Right lobe of liver (tissue), 6 donors: ENCODE measurements at regions not wholly inside any gene's neighbourhood (a gene's known extent, or its start where the extent isn't known, plus 50 kb on each side); places are given as distances from the start of the nearest gene placed in this dataset.

Experiments
- ATAC-seq, 4 donors: fragments of 200-7000 bp; cut with Tn5 transposase; one replicate each; pipeline ENCODE4 v1.9.1; 2020; ENCODE audit warnings: mild to moderate bottlenecking in 4 of 4, moderate library complexity in 4 of 4
- DNase-seq, 3 donors: peaks; one replicate each; pipeline ENCODE4 v3.0.0-alpha.2; 2020
- H3K27ac ChIP-seq, 3 donors: fragments of 200-600 bp; one replicate each; pipeline ENCODE4 v1.8.0; 2022
- H3K27me3 ChIP-seq, 2 donors: fragments of 200-600 bp; one replicate each; pipeline ENCODE4 v1.8.0; 2022
- H3K36me3 ChIP-seq, 4 donors: fragments of 200-600 bp; sonication (generic) in 1 of 4; one replicate each; pipeline versions ENCODE4 v1.5.1 to v1.8.0; 2017 to 2022; ENCODE audit warnings: control low read depth in 1 of 4
- H3K4me1 ChIP-seq, 4 donors: fragments of 200-600 bp; sonication (generic) in 1 of 4; one replicate each; pipeline versions ENCODE4 v1.5.1 to v1.8.0; 2017 to 2022; ENCODE audit warnings: control low read depth in 1 of 4
- H3K4me3 ChIP-seq, 3 donors: fragments of 200-600 bp; one replicate each; pipeline ENCODE4 v1.8.0; 2022
- H3K9me3 ChIP-seq, 4 donors: fragments of 200-600 bp; sonication (generic) in 1 of 4; one replicate each; pipeline versions ENCODE4 v1.5.1 to v1.8.0; 2017 to 2022; ENCODE audit warnings: control low read depth in 1 of 4
- POLR2A ChIP-seq: fragments of 450-650 bp; IDR thresholded peaks from one replicate; pipeline ENCODE4 v1.6.1; 2017; ENCODE audit warnings: antibody characterized with exemption, mild to moderate bottlenecking
- WGBS: methylation state at CpG from one replicate; pipeline ENCODE4 v1.1.6; 2018; ENCODE audit warnings: low coverage, low lambda C conversion rate; ENCODE audit not compliant: insufficient coverage; ENCODE audit errors: missing lambda C conversion rate; 5-methylcytosine and 5-hydroxymethylcytosine counted together
- intact Hi-C, 2 donors: fragments of 100-400 bp; cut with DNase I; formaldehyde crosslinking; loops; one replicate each; pipeline versions ENCODE4 v1.11.2 to v1.14.1; 2022
- TF ChIP-seq, protein P1 (sequence below), 4 donors: fragments of 200-600 bp in 3 of 4; fragments of 450-650 bp in 1 of 4; IDR thresholded peaks; one replicate each; pipeline versions ENCODE4 v1.5.1 to v1.8.0; 2016 to 2022; ENCODE audit warnings: antibody characterized with exemption in 4 of 4, mild to moderate bottlenecking in 2 of 4
- donor health status: DM: no; HTN: yes; CAD: no.
- donor health status: DM: no; HTN: no; CAD: no.
- donor health status: DM: no; HTN: no; CAD: no.
- donor health status: DM: no; HTN: yes; CAD: no.
- donor health status: DM: no; HTN: yes; CAD: no.

DNA sequence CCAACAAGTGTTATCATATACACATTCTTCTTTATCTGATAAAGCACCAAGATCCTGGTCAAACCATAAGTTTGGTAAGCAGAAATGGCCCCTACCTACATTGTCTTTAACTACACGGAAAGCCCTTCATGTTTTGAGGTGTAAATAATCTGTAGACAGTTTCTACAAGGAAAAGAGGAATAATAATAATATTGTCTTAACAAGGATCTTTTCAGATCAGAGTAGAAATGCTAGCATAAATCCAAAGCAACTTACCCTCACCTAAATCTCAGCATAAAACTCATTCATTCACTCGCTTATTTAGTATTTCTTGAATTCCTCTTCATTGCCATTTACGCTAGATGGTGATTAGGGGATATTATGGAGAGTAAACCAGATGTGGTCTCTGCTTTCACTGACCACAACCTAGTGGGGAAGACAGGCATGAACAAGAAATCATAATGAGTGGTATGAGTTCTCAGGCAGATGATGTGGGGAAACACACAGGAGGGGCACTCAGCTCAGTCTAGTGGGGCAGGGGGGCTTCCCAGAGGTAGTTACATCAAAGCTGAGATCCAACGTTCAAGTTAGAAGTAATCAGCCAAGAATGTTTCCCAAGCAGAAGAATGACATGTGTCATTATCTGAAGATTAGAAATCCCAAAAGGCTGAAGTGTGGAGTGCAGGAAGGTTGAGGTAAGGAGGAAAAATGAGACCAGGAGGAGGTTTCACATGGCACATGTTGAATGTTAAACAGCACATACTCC is 65.4 kb upstream of the ZC3H12C start:
- Histone ChIP-seq H3K9me3 (no peaks in the 10 kb centered on the region), H3K36me3 (no peaks in the 10 kb centered on the region), H3K4me1 (peaks cover 0 to 6% (median 0%) of the 10 kb centered on the region in 4 donors), H3K27me3 (no peaks in the 10 kb centered on the region), H3K27ac (no peak overlapping the region), H3K4me3 (no peak overlapping the region)
- 83% methylated on average over 4 of the region's 4 CpGs for WGBS
- no peak for DNase-seq
- TF ChIP-seq, protein P1, sequence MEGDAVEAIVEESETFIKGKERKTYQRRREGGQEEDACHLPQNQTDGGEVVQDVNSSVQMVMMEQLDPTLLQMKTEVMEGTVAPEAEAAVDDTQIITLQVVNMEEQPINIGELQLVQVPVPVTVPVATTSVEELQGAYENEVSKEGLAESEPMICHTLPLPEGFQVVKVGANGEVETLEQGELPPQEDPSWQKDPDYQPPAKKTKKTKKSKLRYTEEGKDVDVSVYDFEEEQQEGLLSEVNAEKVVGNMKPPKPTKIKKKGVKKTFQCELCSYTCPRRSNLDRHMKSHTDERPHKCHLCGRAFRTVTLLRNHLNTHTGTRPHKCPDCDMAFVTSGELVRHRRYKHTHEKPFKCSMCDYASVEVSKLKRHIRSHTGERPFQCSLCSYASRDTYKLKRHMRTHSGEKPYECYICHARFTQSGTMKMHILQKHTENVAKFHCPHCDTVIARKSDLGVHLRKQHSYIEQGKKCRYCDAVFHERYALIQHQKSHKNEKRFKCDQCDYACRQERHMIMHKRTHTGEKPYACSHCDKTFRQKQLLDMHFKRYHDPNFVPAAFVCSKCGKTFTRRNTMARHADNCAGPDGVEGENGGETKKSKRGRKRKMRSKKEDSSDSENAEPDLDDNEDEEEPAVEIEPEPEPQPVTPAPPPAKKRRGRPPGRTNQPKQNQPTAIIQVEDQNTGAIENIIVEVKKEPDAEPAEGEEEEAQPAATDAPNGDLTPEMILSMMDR (IDR thresholded peaks at IDR 0.05) = no peak
- no peak for TF ChIP-seq POLR2A
- intact Hi-C loops = no loop called here
- ATAC-seq = no peak

DNA sequence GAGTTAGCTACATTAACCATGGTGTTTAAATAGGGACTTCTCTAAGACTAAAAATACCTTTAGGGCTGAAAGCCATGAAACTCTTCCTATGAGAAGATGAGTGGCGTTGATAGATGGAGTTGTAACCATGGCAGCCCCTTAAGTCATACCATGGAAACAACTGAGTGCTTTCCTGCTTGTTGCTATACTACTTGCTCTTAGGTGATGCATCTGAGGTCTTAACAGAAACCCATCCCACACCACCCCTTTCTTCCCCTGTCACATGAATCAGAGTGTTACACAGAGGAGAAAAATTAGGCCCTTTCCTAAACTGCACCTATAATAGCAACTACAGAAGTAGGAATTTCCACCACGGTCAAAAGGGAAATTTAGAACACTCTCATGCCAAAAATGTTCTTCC is 64.3 kb upstream of the ZC3H12C start:
- TF ChIP-seq POLR2A = no peak
- TF ChIP-seq, protein P1 (IDR thresholded peaks at IDR 0.05) = no peak
- Histone ChIP-seq H3K36me3 (no peaks in the 10 kb centered on the region), H3K4me3 (no peak overlapping the region), H3K27ac (no peak overlapping the region), H3K9me3 (no peaks in the 10 kb centered on the region), H3K27me3 (no peaks in the 10 kb centered on the region), H3K4me1 (peaks cover 0 to 6% (median 0%) of the 10 kb centered on the region in 4 donors)
- intact Hi-C loops = no loop called here
- no peak for ATAC-seq
- no peak for DNase-seq
- 81% methylated on average over 2 of the region's 2 CpGs for whole genome bisulfite sequencing

DNA sequence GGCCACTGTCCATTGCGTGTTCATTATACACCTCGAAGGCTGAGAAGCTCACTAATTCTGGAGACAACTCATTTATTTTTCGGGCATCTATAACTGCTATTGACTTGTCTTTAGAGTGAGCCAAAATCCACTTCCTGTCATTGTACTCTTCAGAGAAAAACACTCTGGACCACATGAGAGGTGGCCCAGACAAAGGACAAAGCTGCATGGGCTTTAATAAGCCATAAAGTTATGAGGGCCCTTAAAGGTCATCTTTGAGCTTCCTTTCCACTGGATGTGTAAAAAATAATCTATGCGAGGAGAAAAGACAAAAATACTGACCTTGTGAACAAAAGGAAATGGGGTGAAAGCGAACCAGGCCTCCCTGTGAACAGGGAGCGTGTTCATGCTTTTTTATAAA is 63.5 kb upstream of the ZC3H12C start:
- Histone ChIP-seq H3K4me1 (peaks cover 0 to 6% (median 0%) of the 10 kb centered on the region in 4 donors), H3K9me3 (no peaks in the 10 kb centered on the region), H3K36me3 (no peaks in the 10 kb centered on the region), H3K27me3 (no peaks in the 10 kb centered on the region), H3K4me3 (no peak overlapping the region), H3K27ac (no peak overlapping the region)
- DNase-seq = no peak
- WGBS = 53% methylated on average over 6 of the region's 6 CpGs
- intact Hi-C loops = no loop called here
- peak; percentile 35 to 73 (median 54) for ATAC-seq
- TF ChIP-seq POLR2A = no peak
- TF ChIP-seq, protein P1 (IDR thresholded peaks at IDR 0.05) = no peak

DNA sequence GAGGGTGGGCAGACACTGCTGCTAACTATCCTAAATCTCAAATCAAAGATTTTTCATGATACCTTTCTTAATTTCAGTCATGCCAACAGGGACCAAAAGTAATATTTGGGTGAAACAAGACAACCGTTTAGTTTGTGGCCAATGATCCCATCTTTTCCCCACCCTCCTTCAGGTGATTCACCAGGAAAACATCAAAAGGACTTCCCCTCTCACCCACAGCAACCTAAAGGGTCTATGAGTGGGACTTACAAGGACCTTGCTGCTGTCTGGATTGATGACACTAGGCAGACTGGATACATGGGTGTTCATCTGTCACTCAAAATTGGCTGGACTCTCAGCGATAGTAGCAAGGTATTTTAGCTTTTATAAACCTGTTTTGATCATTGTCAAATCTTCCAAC is 62.0 kb upstream of the ZC3H12C start:
- DNase-seq (no peak), ATAC-seq (no peak)
- intact Hi-C loops = no loop called here
- Histone ChIP-seq H3K27me3 (no peaks in the 10 kb centered on the region), H3K4me1 (peaks cover 0 to 6% (median 0%) of the 10 kb centered on the region in 4 donors), H3K36me3 (no peaks in the 10 kb centered on the region), H3K4me3 (no peak overlapping the region), H3K27ac (no peak overlapping the region), H3K9me3 (no peaks in the 10 kb centered on the region)
- 81% methylated on average over 2 of the region's 2 CpGs for WGBS
- no peak for TF ChIP-seq POLR2A
- TF ChIP-seq, protein P1 (IDR thresholded peaks at IDR 0.05) = no peak
